Epithelial cell of esophagus (primary cell): ENCODE measurements at regions not wholly inside any gene's neighbourhood (a gene's known extent, or its start where the extent isn't known, plus 50 kb on each side); places are given as distances from the start of the nearest gene placed in this dataset.

Source experiments
- DNase-seq: peaks from one replicate; pipeline ENCODE4 v3.0.0; 2010; ENCODE audit warnings: low read depth
- H3K4me3 ChIP-seq: 2 replicates; pipeline ENCODE4 v1.5.1; 2011; ENCODE audit warnings: mild to moderate bottlenecking, low read length, control low read depth
- TF ChIP-seq, protein P1 (sequence below): IDR thresholded peaks from 2 replicates; pipeline ENCODE4 v1.5.1; 2011; ENCODE audit warnings: low read depth, mild to moderate bottlenecking, low read length, control low read depth, inconsistent platforms; ENCODE audit not compliant: insufficient read depth; ENCODE audit errors: missing control alignments

DNA sequence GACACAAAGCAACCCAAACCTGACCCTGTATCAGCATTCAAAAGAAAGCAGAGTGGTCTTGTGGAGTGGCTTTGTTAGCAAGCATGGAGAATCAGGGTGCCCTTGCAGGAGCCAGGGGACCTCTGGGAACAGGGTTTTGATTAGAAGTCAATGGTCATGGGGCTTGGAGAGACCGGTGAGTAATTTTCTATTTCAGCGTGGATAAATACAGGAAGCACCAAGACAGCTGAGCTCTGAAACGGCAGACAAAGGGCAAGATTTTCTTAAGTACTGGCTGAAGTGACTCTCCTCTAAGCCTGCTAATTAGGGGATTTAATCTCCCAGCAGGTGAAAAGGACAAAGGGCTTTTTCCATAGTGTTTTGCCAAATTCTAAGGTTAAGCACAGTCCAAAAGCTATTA lies 78.0 kb upstream of the GAREM1 start:
- no peak overlapping the region for H3K4me3 ChIP-seq
- TF ChIP-seq, protein P1, sequence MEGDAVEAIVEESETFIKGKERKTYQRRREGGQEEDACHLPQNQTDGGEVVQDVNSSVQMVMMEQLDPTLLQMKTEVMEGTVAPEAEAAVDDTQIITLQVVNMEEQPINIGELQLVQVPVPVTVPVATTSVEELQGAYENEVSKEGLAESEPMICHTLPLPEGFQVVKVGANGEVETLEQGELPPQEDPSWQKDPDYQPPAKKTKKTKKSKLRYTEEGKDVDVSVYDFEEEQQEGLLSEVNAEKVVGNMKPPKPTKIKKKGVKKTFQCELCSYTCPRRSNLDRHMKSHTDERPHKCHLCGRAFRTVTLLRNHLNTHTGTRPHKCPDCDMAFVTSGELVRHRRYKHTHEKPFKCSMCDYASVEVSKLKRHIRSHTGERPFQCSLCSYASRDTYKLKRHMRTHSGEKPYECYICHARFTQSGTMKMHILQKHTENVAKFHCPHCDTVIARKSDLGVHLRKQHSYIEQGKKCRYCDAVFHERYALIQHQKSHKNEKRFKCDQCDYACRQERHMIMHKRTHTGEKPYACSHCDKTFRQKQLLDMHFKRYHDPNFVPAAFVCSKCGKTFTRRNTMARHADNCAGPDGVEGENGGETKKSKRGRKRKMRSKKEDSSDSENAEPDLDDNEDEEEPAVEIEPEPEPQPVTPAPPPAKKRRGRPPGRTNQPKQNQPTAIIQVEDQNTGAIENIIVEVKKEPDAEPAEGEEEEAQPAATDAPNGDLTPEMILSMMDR, result no peak
- no peak for DNase-seq

DNA sequence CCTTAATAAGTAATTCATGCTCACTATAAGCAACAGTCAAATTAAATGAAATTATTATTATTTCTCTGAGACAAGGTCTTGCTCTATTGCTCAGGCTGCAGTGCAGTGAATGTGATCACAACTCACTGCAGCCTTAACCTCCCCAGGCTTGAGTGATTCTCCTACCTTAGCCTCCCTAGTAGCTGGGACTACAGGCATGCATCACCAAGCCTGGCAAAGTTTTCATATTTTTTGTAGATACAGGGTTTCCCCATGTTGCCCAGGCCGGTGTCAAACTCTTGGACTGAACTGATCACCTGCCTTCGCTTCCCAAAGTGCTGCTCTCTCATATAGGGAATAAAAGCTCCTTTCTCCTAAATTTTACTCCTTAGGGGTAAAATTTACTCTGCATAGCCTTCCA lies 74.9 kb upstream of the GAREM1 start:
- no peak for DNase-seq
- H3K4me3 ChIP-seq, result no peak overlapping the region
- TF ChIP-seq, protein P1, result no peak

DNA sequence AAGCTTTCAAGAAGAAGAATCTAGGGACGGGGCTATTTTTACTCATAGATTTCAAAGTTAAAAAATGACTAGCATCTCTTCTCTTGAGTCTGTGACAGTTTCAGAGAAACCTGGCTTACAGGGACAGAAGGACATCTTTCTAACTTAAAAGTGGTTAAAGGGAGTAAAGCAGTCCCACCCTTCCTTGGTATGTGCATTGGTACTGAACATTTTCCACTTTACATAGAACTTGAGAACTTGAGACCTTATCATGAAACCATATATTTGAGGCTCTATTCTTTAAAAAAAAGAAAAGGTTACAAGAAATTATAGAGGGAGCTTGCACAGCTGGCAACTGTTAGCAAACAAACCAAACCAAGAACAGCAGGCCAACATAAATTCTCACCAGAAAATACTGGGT lies 73.4 kb upstream of the GAREM1 start:
- no peak for DNase-seq
- TF ChIP-seq, protein P1, result no peak
- no peak overlapping the region for H3K4me3 ChIP-seq

DNA sequence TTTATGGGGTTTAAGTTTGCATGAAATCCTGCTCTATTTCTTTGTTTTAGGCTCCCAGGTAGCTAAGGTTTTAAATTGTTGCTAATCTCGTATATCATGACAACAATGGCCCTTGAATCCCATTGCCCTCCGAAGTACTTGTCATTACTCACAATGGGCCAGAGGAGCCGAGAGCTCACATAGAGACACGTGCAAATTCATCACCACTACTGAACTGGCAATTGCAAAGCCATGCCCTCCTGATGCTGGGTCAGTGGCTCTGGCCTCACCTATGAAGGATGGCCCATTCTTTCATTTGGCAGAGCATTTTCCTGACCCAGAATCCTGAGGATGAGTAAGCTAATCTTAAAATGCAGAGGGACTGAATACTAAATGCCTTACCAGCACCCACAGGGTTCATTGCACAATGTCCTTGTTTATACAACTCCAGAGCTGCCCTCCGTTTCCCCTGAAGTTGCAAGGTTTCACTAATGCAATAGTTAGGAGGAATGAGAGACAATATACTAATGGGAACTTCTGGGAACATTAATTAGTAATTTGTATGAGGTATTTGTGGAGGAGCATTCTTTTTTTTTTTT lies 71.6 kb upstream of the GAREM1 start:
- TF ChIP-seq, protein P1, result no peak
- peak; percentile 33 for DNase-seq
- H3K4me3 ChIP-seq, result no peak overlapping the region

DNA sequence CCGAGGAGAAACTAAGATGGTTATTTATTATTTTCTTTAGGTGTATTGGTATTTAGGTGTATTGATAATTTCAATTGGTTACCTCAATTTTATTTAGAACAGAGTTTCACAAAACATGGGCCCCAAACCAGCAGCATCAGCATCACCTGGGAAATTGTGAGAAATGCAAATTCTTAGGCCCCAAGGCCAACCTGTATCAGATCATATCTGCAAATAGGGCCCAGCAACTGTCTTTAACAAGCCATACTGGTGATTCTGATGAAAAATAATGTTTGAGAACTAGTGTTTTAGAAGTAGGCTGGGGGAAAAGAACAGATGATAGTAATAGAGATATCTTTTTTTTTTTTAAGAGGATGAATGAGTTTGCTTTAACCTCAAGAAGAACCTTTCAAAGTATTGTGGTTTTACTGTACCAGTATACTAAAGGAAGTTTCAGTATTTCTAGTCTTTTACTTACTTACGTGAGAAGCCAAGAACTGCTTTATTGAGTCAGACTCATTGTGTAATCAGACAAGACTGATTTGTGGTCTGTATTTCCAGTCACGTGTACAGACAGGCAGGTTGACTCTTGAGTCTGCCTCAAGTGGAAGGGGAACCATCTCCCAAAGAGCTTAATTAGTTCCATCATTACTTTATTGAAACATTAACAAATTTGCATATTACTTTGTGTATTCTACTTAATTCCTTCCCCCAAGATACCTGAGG lies 60.4 kb upstream of the GAREM1 start:
- H3K4me3 ChIP-seq, result no peak overlapping the region
- TF ChIP-seq, protein P1, result no peak
- peak; percentile 94 for DNase-seq

DNA sequence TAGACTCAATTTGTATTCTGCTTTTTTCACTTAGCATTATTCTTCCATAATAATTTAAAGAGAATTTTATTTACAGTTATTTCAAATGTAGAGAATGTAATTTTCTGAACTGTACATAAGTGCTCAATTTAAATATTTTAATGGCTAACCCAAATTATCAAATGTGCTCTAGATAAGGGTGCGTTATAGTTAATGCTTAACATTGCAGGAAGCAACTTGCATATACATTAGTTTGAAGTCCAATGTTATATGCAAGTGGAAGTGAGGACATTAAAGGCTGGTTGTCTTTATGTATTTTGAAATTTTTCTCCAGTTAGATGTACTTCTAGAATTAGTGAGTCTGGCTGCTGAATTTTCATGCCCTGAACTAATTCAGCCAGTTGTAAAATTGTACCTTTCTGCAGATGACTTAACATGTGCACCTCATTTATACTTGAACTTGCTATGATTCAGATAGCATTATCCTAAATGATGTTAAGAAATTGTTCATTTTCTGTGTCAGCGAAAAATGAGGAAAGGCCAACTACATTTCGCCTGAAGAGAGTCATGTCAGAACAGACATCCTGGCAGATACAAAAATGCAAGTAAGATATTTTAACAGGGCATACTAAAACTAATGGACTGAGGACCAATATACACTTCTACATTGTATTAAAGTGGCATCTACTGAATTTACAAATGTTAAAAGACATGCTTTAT lies 59.2 kb upstream of the GAREM1 start:
- TF ChIP-seq, protein P1, result no peak

More for the DNA sequence above, 59.2 kb upstream of the GAREM1 start:
- peak; percentile 59 for DNase-seq
- H3K4me3 ChIP-seq, result no peak overlapping the region
